Upper lobe of left lung (tissue), 6 donors: ENCODE measurements at regions not wholly inside any gene's neighbourhood (a gene's known extent, or its start where the extent isn't known, plus 50 kb on each side); places are given as distances from the start of the nearest gene placed in this dataset.

Source experiments
- ATAC-seq, 2 donors: fragments of 200-7000 bp; cut with Tn5 transposase; one replicate each; pipeline ENCODE4 v1.9.1; 2022; ENCODE audit warnings: mild to moderate bottlenecking in 2 of 2, moderate library complexity in 2 of 2; ENCODE audit not compliant: low FRiP score in 2 of 2
- DNase-seq, 2 donors: peaks; one replicate each; pipeline ENCODE4 v3.0.0-alpha.2; 2019 to 2020
- H3K27ac ChIP-seq, 4 donors: fragments of 200-600 bp; sonication (generic); one replicate each; pipeline ENCODE4 v1.5.1; 2016 to 2019
- H3K27me3 ChIP-seq, 4 donors: fragments of 200-600 bp; sonication (generic); one replicate each; pipeline ENCODE4 v1.5.1; 2017 to 2019
- H3K36me3 ChIP-seq, 4 donors: fragments of 200-600 bp; sonication (generic); one replicate each; pipeline ENCODE4 v1.5.1; 2016 to 2019
- H3K4me1 ChIP-seq, 4 donors: fragments of 200-600 bp; sonication (generic); one replicate each; pipeline ENCODE4 v1.5.1; 2018 to 2019
- H3K4me3 ChIP-seq, 4 donors: fragments of 200-600 bp; sonication (generic); one replicate each; pipeline ENCODE4 v1.5.1; 2017 to 2019; ENCODE audit warnings: mild to moderate bottlenecking in 2 of 4, moderate library complexity in 1 of 4
- H3K9me3 ChIP-seq, 4 donors: fragments of 200-600 bp; sonication (generic); one replicate each; pipeline ENCODE4 v1.5.1; 2018 to 2019
- CTCF ChIP-seq, 6 experiments: fragments of 450-650 bp in 4 of 6; fragments of 200-600 bp in 2 of 6; sonication (generic) in 2 of 6; IDR thresholded peaks; one replicate each; pipeline ENCODE4 v1.5.1; 2016 to 2019; ENCODE audit warnings: antibody characterized with exemption in 6 of 6
- EP300 ChIP-seq, 4 donors: sonication (generic); formaldehyde crosslinking; IDR thresholded peaks; one replicate each; pipeline ENCODE4 v1.5.1; 2017; ENCODE audit warnings: antibody characterized with exemption in 4 of 4, control low read depth in 2 of 4
- POLR2A ChIP-seq, 4 donors: fragments of 450-650 bp; IDR thresholded peaks; one replicate each; pipeline ENCODE4 v1.5.1; 2016 to 2017; ENCODE audit warnings: antibody characterized with exemption in 4 of 4, mild to moderate bottlenecking in 2 of 4
- POLR2AphosphoS5 ChIP-seq, 2 donors: sonication (generic); formaldehyde crosslinking; IDR thresholded peaks; one replicate each; pipeline ENCODE4 v1.5.1; 2017; ENCODE audit warnings: antibody characterized with exemption in 2 of 2
- WGBS, 2 donors: methylation state at CpG; one replicate each; pipeline ENCODE4 v1.1.5; 2017 to 2018; 5-methylcytosine and 5-hydroxymethylcytosine counted together
- donor health status: DM: no; HTN: no; CAD: no; lungs with moderate emphysema.
- donor health status: DM: no; HTN: yes; CAD: no; lungs with severe emphysema.

GRCh38 chr11:107276077-107276476 is 181.5 kb downstream of the CWF19L2 start:
- WGBS, 2 donors: 77 to 82% methylated on average over 2 of the region's 2 CpGs
- no peaks in the 10 kb centered on the region for H3K27me3 ChIP-seq
- H3K9me3 ChIP-seq: peaks cover 0 to 5% (median 0%) of the 10 kb centered on the region in 4 donors
- H3K4me1 ChIP-seq: no peaks in the 10 kb centered on the region
- ATAC-seq (no peak), DNase-seq (no peak)
- H3K4me3 ChIP-seq: no peak overlapping the region
- no peaks in the 10 kb centered on the region for H3K36me3 ChIP-seq
- H3K27ac ChIP-seq: no peak overlapping the region
- TF ChIP-seq CTCF (IDR thresholded peaks at IDR 0.05): no peak
- TF ChIP-seq POLR2AphosphoS5 (IDR thresholded peaks at IDR 0.05): no peak
- TF ChIP-seq EP300 (IDR thresholded peaks at IDR 0.05): no peak
- no peak for TF ChIP-seq POLR2A (IDR thresholded peaks at IDR 0.05)

- DNase-seq: no peak
- H3K9me3 ChIP-seq: peaks cover 0 to 5% (median 0%) of the 10 kb centered on the region in 4 donors
- no peaks in the 10 kb centered on the region for H3K4me1 ChIP-seq
- no peaks in the 10 kb centered on the region for H3K36me3 ChIP-seq
- no peak overlapping the region for H3K4me3 ChIP-seq
- TF ChIP-seq POLR2A (IDR thresholded peaks at IDR 0.05) (no peak), POLR2AphosphoS5 (IDR thresholded peaks at IDR 0.05) (no peak), EP300 (IDR thresholded peaks at IDR 0.05) (no peak), CTCF (IDR thresholded peaks at IDR 0.05) (no peak)
- 85 to 91% methylated on average over 1 of the region's 1 CpG for WGBS, 2 donors
- no peaks in the 10 kb centered on the region for H3K27me3 ChIP-seq
- H3K27ac ChIP-seq: no peak overlapping the region
- ATAC-seq: no peak
These were observed 182.0 kb downstream of the CWF19L2 start for GRCh38 chr11:107275632-107276031.

GRCh38 chr11:107274138-107274537 is 183.5 kb downstream of the CWF19L2 start:
- no peaks in the 10 kb centered on the region for H3K9me3 ChIP-seq
- H3K27ac ChIP-seq: no peak overlapping the region
- no peak overlapping the region for H3K4me3 ChIP-seq
- no peaks in the 10 kb centered on the region for H3K27me3 ChIP-seq
- WGBS, 2 donors: 83 to 92% methylated on average over 4 of the region's 4 CpGs
- no peaks in the 10 kb centered on the region for H3K36me3 ChIP-seq
- H3K4me1 ChIP-seq: no peaks in the 10 kb centered on the region
- no peak for TF ChIP-seq EP300 (IDR thresholded peaks at IDR 0.05)
- TF ChIP-seq CTCF (IDR thresholded peaks at IDR 0.05): no peak
- no peak for TF ChIP-seq POLR2A (IDR thresholded peaks at IDR 0.05)
- TF ChIP-seq POLR2AphosphoS5 (IDR thresholded peaks at IDR 0.05): no peak
- no peak for DNase-seq
- ATAC-seq: peak in 1 of 2 donors; percentile 49

- H3K27me3 ChIP-seq: no peaks in the 10 kb centered on the region
- no peak for ATAC-seq
- no peak overlapping the region for H3K4me3 ChIP-seq
- no peak for TF ChIP-seq CTCF (IDR thresholded peaks at IDR 0.05)
- TF ChIP-seq POLR2AphosphoS5 (IDR thresholded peaks at IDR 0.05): no peak
- no peak for TF ChIP-seq EP300 (IDR thresholded peaks at IDR 0.05)
- TF ChIP-seq POLR2A (IDR thresholded peaks at IDR 0.05): no peak
- H3K36me3 ChIP-seq: no peaks in the 10 kb centered on the region
- H3K27ac ChIP-seq: no peak overlapping the region
- no peak for DNase-seq
- WGBS, 2 donors: 89 to 91% methylated on average over 5 of the region's 5 CpGs
- H3K9me3 ChIP-seq: no peaks in the 10 kb centered on the region
- no peaks in the 10 kb centered on the region for H3K4me1 ChIP-seq
These were observed 185.1 kb downstream of the CWF19L2 start for GRCh38 chr11:107272561-107272960.

GRCh38 chr11:107271425-107271824 is 186.2 kb downstream of the CWF19L2 start:
- no peak overlapping the region for H3K27ac ChIP-seq
- no peak for ATAC-seq
- H3K36me3 ChIP-seq: no peaks in the 10 kb centered on the region
- H3K9me3 ChIP-seq: no peaks in the 10 kb centered on the region
- WGBS, 2 donors: 93 to 96% methylated on average over 7 of the region's 7 CpGs
- no peak overlapping the region for H3K4me3 ChIP-seq
- H3K4me1 ChIP-seq: no peaks in the 10 kb centered on the region
- no peak for DNase-seq
- H3K27me3 ChIP-seq: no peaks in the 10 kb centered on the region
- TF ChIP-seq POLR2AphosphoS5 (IDR thresholded peaks at IDR 0.05): no peak
- no peak for TF ChIP-seq EP300 (IDR thresholded peaks at IDR 0.05)
- TF ChIP-seq POLR2A (IDR thresholded peaks at IDR 0.05): no peak
